RWPE1 (cell line): ENCODE measurements at regions not wholly inside any gene's neighbourhood (a gene's known extent, or its start where the extent isn't known, plus 50 kb on each side); places are given as distances from the start of the nearest gene placed in this dataset.

Experiments
- CTCF ChIA-PET: fragments of 350-600 bp; sonication (Branson Sonifier 250); formaldehyde crosslinking; extraction: SDS; loops from one replicate; lab custom pipeline; 2021; lab: Yijun Ruan, JAX
- POLR2A ChIA-PET: fragments of 400-600 bp; formaldehyde crosslinking; extraction: SDS; loops from one replicate; lab custom pipeline; 2020; ENCODE audit warnings: antibody characterized with exemption; ENCODE audit not compliant: low non-redundant PET; lab: Yijun Ruan, JAX
- DNase-seq: peaks from one replicate; pipeline ENCODE4 v3.0.0; 2012; ENCODE audit warnings: low spot score
- H3K27ac ChIP-seq: fragments of 450-650 bp; 2 replicates; pipeline ENCODE4 v1.5.1; 2017
- CTCF ChIP-seq: fragments of 450-650 bp; conservative IDR thresholded peaks from 2 replicates; pipeline ENCODE4 v1.5.1; 2017; ENCODE audit warnings: low read depth, mild to moderate bottlenecking

GRCh38 chr15:69893086-69893485 lies 204.6 kb downstream of the TLE3 start:
- no peak overlapping the region for H3K27ac ChIP-seq
- DNase-seq: no peak
- POLR2A ChIA-PET: no interaction called here
- CTCF ChIA-PET: no interaction called here
- TF ChIP-seq CTCF: no peak

GRCh38 chr15:69893863-69894262 lies 203.9 kb downstream of the TLE3 start:
- no peak overlapping the region for H3K27ac ChIP-seq
- DNase-seq: no peak
- ChIA-PET POLR2A (no interaction called here), CTCF (interaction anchor here (0.6 kb wide), 1 partner anchor 13 kb away, joined by 4 read pairs; no protein-coding TSS in a partner anchor)
- no peak for TF ChIP-seq CTCF

GRCh38 chr15:69895202-69895601 lies 202.5 kb downstream of the TLE3 start:
- no peak overlapping the region for H3K27ac ChIP-seq
- CTCF ChIA-PET: no interaction called here
- DNase-seq: no peak
- POLR2A ChIA-PET: no interaction called here
- no peak for TF ChIP-seq CTCF

- POLR2A ChIA-PET: no interaction called here
- no peak overlapping the region for H3K27ac ChIP-seq
- CTCF ChIA-PET: interaction anchor here (0.6 kb wide), 1 partner anchor 274 kb away, joined by 3 read pairs; no protein-coding TSS in a partner anchor
- no peak for TF ChIP-seq CTCF
- DNase-seq: no peak
Measured at GRCh38 chr15:69896606-69897005, 201.1 kb downstream of the TLE3 start.

- DNase-seq: no peak
- TF ChIP-seq CTCF: no peak
- ChIA-PET POLR2A (no interaction called here), CTCF (interaction anchor here (0.6 kb wide), 1 partner anchor 273 kb away, joined by 3 read pairs; no protein-coding TSS in a partner anchor)
- H3K27ac ChIP-seq: no peak overlapping the region
Measured at GRCh38 chr15:69897061-69897460, 200.7 kb downstream of the TLE3 start.

GRCh38 chr15:69897471-69898237 lies 200.1 kb downstream of the TLE3 start:
- POLR2A ChIA-PET: no interaction called here
- no peak for DNase-seq
- no peak overlapping the region for H3K27ac ChIP-seq
- no peak for TF ChIP-seq CTCF
- CTCF ChIA-PET: interaction anchor here (0.6 kb wide), 1 partner anchor 273 kb away, joined by 3 read pairs; no protein-coding TSS in a partner anchor
